ENCODE measurements at regions not wholly inside any gene's neighbourhood (a gene's known extent, or its start where the extent isn't known, plus 50 kb on each side); places are given as distances from the start of the nearest gene placed in this dataset.

GRCh38 chr2:147110317-147110716 lies 734.5 kb upstream of the ACVR2A start:
- Histone ChIP-seq H4K20me1 (ENCODE audit: low read length) (no peaks in the 10 kb centered on the region), H3K9me2 (replicated peaks; ENCODE audit: low read length) (no peaks in the 10 kb centered on the region), H3K9me3 (ENCODE audit: low read length) (no peaks in the 10 kb centered on the region), H3K4me1 (ENCODE audit: insufficient read depth, low read length) (peaks cover 11% of the 10 kb centered on the region), H3K9ac (ENCODE audit: low read length) (no peak overlapping the region), H3K27ac (ENCODE audit: low read length) (no peak overlapping the region), H2AFZ (ENCODE audit: low read length) (no peak overlapping the region), H3K27me3 (ENCODE audit: low read length) (no peaks in the 10 kb centered on the region), H3F3A (ENCODE audit: low read length, unreplicated experiment) (no peaks in the 10 kb centered on the region), H3K36me3 (ENCODE audit: low read depth, low read length) (no peaks in the 10 kb centered on the region), H3K79me2 (ENCODE audit: low read length) (no peaks in the 10 kb centered on the region), H3K4me2 (ENCODE audit: low read length) (no peak overlapping the region), H3K4me3 (ENCODE audit: low read length) (no peak overlapping the region)
- no peak for ATAC-seq
- no peak for DNase-seq
- no peak for TF ChIP-seq EZH2 (IDR thresholded peaks at IDR 0.05; ENCODE audit: low read length, unreplicated experiment)
- TF ChIP-seq EZH2phosphoT487 (IDR thresholded peaks at IDR 0.05; ENCODE audit: borderline replicate concordance, low read length): no peak
- TF ChIP-seq CTCF (conservative IDR thresholded peaks at IDR 0.05; ENCODE audit: low read depth, low read length): no peak
- ChIA-PET CTCF (no interaction called here), POLR2A (ENCODE audit: unreplicated experiment) (no interaction called here)
- BruUV-seq (replicated peaks): no TSS peak
- intact Hi-C loops (cut with micrococcal nuclease): no loop called here

GRCh38 chr2:147109291-147109690 lies 735.5 kb upstream of the ACVR2A start:
- Histone ChIP-seq H3K4me1 (ENCODE audit: insufficient read depth, low read length) (peaks cover 11% of the 10 kb centered on the region), H3K9me2 (replicated peaks; ENCODE audit: low read length) (no peaks in the 10 kb centered on the region), H3K36me3 (ENCODE audit: low read depth, low read length) (no peaks in the 10 kb centered on the region), H3K27me3 (ENCODE audit: low read length) (no peaks in the 10 kb centered on the region), H3K27ac (ENCODE audit: low read length) (no peak overlapping the region), H4K20me1 (ENCODE audit: low read length) (no peaks in the 10 kb centered on the region), H3K79me2 (ENCODE audit: low read length) (no peaks in the 10 kb centered on the region), H2AFZ (ENCODE audit: low read length) (no peak overlapping the region), H3K9ac (ENCODE audit: low read length) (no peak overlapping the region), H3K4me2 (ENCODE audit: low read length) (no peak overlapping the region), H3K4me3 (ENCODE audit: low read length) (no peak overlapping the region), H3F3A (ENCODE audit: low read length, unreplicated experiment) (no peaks in the 10 kb centered on the region), H3K9me3 (ENCODE audit: low read length) (no peaks in the 10 kb centered on the region)
- no peak for DNase-seq
- POLR2A ChIA-PET (ENCODE audit: unreplicated experiment): no interaction called here
- TF ChIP-seq CTCF (conservative IDR thresholded peaks at IDR 0.05; ENCODE audit: low read depth, low read length): no peak
- intact Hi-C loops (cut with micrococcal nuclease): no loop called here
- CTCF ChIA-PET: no interaction called here
- BruUV-seq (replicated peaks): no TSS peak
- ATAC-seq: no peak

GRCh38 chr2:147108548-147108947 lies 736.3 kb upstream of the ACVR2A start:
- no peak overlapping the region for H3K9ac ChIP-seq (ENCODE audit: low read length)
- intact Hi-C loops (cut with micrococcal nuclease): no loop called here
- no peaks in the 10 kb centered on the region for H3K9me2 ChIP-seq (replicated peaks; ENCODE audit: low read length)
- H3K79me2 ChIP-seq (ENCODE audit: low read length): no peaks in the 10 kb centered on the region
- H3K4me2 ChIP-seq (ENCODE audit: low read length): no peak overlapping the region; the same call in 1 of the 2 replicates
- no peaks in the 10 kb centered on the region for H3K27me3 ChIP-seq (ENCODE audit: low read length)
- POLR2A ChIA-PET (ENCODE audit: unreplicated experiment): no interaction called here
- no peak overlapping the region for H3K27ac ChIP-seq (ENCODE audit: low read length)
- DNase-seq: peak; percentile 46
- BruUV-seq (replicated peaks): no TSS peak
- no peaks in the 10 kb centered on the region for H3K36me3 ChIP-seq (ENCODE audit: low read depth, low read length)
- CTCF ChIA-PET: no interaction called here
- no peaks in the 10 kb centered on the region for H3K9me3 ChIP-seq (ENCODE audit: low read length)
- peak; percentile 73 for ATAC-seq
- peaks cover 11% of the 10 kb centered on the region for H3K4me1 ChIP-seq (ENCODE audit: insufficient read depth, low read length)
- H2AFZ ChIP-seq (ENCODE audit: low read length): peak overlapping the region; percentile 19; the same call in 1 of the 2 replicates
- H4K20me1 ChIP-seq (ENCODE audit: low read length): no peaks in the 10 kb centered on the region
- H3K4me3 ChIP-seq (ENCODE audit: low read length): no peak overlapping the region
- no peaks in the 10 kb centered on the region for H3F3A ChIP-seq (ENCODE audit: low read length, unreplicated experiment)
- TF ChIP-seq EZH2 (IDR thresholded peaks at IDR 0.05; ENCODE audit: low read length, unreplicated experiment) (no peak), CTCF (conservative IDR thresholded peaks at IDR 0.05; ENCODE audit: low read depth, low read length) (no peak), EZH2phosphoT487 (IDR thresholded peaks at IDR 0.05; ENCODE audit: borderline replicate concordance, low read length) (no peak)

All from PC-3 (cell line).